ENCODE measurements at regions not wholly inside any gene's neighbourhood (a gene's known extent, or its start where the extent isn't known, plus 50 kb on each side); places are given as distances from the start of the nearest gene placed in this dataset.

DNA sequence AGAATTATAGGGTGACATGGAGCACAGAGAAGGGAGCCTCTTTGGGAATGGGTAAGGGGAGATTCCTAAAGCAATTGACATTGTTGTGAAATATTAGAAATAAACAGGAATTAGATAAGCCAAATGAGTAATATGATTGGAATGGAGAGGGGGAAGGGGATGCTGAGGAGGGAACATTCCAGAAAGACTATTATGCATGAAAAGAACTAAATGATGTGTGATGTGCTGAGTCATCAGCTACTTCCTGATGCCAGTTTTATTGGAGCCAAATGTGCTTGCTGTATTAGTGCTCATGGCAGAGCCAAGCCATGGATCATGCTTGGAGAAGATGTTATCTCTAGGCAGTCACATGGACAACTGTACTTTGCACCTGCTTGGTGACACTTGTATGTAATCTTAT is 189.0 kb upstream of the HCCS start:
- in situ Hi-C loops (cut with HindIII; ENCODE audit: low pct_unique_long_range_greater_than_20kb, low sequenced_read_pairs) (no loop called here), intact Hi-C loops (cut with micrococcal nuclease; ENCODE audit: unreplicated experiment) (no loop called here)
- ChIA-PET CTCF (no interaction called here), POLR2A (no interaction called here)
- ATAC-seq (no peak), DNase-seq (ENCODE audit: low read depth, low spot score) (no peak)
- no peak for TF ChIP-seq POLR2AphosphoS5 (IDR thresholded peaks at IDR 0.05; ENCODE audit: low read depth, low read length)
- TF ChIP-seq, protein P1, sequence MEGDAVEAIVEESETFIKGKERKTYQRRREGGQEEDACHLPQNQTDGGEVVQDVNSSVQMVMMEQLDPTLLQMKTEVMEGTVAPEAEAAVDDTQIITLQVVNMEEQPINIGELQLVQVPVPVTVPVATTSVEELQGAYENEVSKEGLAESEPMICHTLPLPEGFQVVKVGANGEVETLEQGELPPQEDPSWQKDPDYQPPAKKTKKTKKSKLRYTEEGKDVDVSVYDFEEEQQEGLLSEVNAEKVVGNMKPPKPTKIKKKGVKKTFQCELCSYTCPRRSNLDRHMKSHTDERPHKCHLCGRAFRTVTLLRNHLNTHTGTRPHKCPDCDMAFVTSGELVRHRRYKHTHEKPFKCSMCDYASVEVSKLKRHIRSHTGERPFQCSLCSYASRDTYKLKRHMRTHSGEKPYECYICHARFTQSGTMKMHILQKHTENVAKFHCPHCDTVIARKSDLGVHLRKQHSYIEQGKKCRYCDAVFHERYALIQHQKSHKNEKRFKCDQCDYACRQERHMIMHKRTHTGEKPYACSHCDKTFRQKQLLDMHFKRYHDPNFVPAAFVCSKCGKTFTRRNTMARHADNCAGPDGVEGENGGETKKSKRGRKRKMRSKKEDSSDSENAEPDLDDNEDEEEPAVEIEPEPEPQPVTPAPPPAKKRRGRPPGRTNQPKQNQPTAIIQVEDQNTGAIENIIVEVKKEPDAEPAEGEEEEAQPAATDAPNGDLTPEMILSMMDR (IDR thresholded peaks at IDR 0.05): no peak
- Histone ChIP-seq H3K4me3 (ENCODE audit: low read depth in 2 of 2, low read length in 2 of 2) (no peak overlapping the region), H3K9me3 (ENCODE audit: control insufficient read depth, insufficient read depth, low read depth, low read length) (no peaks in the 10 kb centered on the region), H3K27ac (ENCODE audit: low read length) (no peak overlapping the region), H3K36me3 (ENCODE audit: control insufficient read depth, insufficient read depth, low read length) (no peaks in the 10 kb centered on the region), H3K4me1 (ENCODE audit: control insufficient read depth, insufficient read depth, low read length) (no peaks in the 10 kb centered on the region), H3K27me3 (ENCODE audit: control insufficient read depth, insufficient read depth, low read length) (no peaks in the 10 kb centered on the region)
- BruUV-seq (replicated peaks): no TSS peak

DNA sequence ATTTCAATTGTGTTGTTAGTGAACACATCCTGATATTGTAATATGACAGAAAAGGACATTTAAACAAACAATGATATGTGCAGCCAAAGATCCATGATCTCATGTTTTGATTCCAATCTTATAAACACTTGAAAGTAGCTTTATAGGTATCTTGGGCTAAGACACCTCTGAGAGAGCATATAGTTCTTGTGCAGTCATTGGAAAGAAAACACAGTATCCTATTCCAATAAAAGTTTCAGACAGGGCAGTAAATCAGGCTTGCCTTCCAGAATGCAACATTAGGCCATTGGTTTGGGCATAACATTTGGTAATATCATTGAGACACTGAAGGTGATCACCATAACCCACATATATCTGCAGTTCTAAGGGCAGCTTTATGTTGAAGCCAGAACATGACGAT is 188.3 kb upstream of the HCCS start:
- ChIA-PET POLR2A (no interaction called here), CTCF (no interaction called here)
- intact Hi-C loops (cut with micrococcal nuclease; ENCODE audit: unreplicated experiment) (no loop called here), in situ Hi-C loops (cut with HindIII; ENCODE audit: low pct_unique_long_range_greater_than_20kb, low sequenced_read_pairs) (no loop called here)
- no peak overlapping the region for H3K4me3 ChIP-seq (ENCODE audit: low read depth in 2 of 2, low read length in 2 of 2)
- no TSS peak for BruUV-seq (replicated peaks)
- H3K27me3 ChIP-seq (ENCODE audit: control insufficient read depth, insufficient read depth, low read length): no peaks in the 10 kb centered on the region
- no peaks in the 10 kb centered on the region for H3K4me1 ChIP-seq (ENCODE audit: control insufficient read depth, insufficient read depth, low read length)
- TF ChIP-seq, protein P1 (IDR thresholded peaks at IDR 0.05): no peak
- TF ChIP-seq SIN3A (IDR thresholded peaks at IDR 0.05; ENCODE audit: borderline replicate concordance, insufficient read depth, low read depth, low read length): no peak
- no peak for TF ChIP-seq POLR2AphosphoS5 (IDR thresholded peaks at IDR 0.05; ENCODE audit: low read depth, low read length)
- no peak for TF ChIP-seq TCF7L2 (IDR thresholded peaks at IDR 0.05; ENCODE audit: low read depth, low read length)
- TF ChIP-seq, protein P2, sequence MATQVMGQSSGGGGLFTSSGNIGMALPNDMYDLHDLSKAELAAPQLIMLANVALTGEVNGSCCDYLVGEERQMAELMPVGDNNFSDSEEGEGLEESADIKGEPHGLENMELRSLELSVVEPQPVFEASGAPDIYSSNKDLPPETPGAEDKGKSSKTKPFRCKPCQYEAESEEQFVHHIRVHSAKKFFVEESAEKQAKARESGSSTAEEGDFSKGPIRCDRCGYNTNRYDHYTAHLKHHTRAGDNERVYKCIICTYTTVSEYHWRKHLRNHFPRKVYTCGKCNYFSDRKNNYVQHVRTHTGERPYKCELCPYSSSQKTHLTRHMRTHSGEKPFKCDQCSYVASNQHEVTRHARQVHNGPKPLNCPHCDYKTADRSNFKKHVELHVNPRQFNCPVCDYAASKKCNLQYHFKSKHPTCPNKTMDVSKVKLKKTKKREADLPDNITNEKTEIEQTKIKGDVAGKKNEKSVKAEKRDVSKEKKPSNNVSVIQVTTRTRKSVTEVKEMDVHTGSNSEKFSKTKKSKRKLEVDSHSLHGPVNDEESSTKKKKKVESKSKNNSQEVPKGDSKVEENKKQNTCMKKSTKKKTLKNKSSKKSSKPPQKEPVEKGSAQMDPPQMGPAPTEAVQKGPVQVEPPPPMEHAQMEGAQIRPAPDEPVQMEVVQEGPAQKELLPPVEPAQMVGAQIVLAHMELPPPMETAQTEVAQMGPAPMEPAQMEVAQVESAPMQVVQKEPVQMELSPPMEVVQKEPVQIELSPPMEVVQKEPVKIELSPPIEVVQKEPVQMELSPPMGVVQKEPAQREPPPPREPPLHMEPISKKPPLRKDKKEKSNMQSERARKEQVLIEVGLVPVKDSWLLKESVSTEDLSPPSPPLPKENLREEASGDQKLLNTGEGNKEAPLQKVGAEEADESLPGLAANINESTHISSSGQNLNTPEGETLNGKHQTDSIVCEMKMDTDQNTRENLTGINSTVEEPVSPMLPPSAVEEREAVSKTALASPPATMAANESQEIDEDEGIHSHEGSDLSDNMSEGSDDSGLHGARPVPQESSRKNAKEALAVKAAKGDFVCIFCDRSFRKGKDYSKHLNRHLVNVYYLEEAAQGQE (IDR thresholded peaks at IDR 0.05; ENCODE audit: insufficient read depth in 1 of 2, low read depth in 2 of 2, low read length in 1 of 2): no peak
- no peak for ATAC-seq
- H3K9me3 ChIP-seq (ENCODE audit: control insufficient read depth, insufficient read depth, low read depth, low read length): no peaks in the 10 kb centered on the region
- no peak overlapping the region for H3K27ac ChIP-seq (ENCODE audit: low read length)
- no peak for DNase-seq (ENCODE audit: low read depth, low spot score)
- H3K36me3 ChIP-seq (ENCODE audit: control insufficient read depth, insufficient read depth, low read length): no peaks in the 10 kb centered on the region

DNA sequence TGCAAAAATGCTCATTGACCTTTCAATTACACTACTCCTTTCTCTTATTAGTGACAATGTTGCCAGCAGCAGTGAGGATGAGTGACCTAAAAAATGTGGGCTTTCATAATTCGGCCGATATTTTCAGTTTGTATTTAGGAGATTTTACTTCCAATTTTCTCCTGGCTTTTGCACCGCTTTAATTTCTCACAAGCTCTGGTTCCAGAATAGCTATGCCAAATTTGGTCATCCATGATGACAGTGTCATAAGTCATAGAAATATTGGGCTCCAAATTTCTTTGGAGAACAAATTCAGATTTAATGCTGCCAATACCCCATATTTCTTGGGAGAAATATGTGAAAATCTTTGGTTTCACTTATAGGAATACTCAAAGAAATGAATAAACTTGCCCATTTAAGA is 187.7 kb upstream of the HCCS start:
- TF ChIP-seq, protein P1 (IDR thresholded peaks at IDR 0.05): no peak
- TF ChIP-seq, protein P2 (IDR thresholded peaks at IDR 0.05; ENCODE audit: insufficient read depth in 1 of 2, low read depth in 2 of 2, low read length in 1 of 2): no peak
- no peak for TF ChIP-seq POLR2AphosphoS5 (IDR thresholded peaks at IDR 0.05; ENCODE audit: low read depth, low read length)
- ChIA-PET CTCF (no interaction called here), POLR2A (no interaction called here)
- H3K4me3 ChIP-seq (ENCODE audit: low read depth in 2 of 2, low read length in 2 of 2): no peak overlapping the region
- DNase-seq (ENCODE audit: low read depth, low spot score): no peak
- H3K27me3 ChIP-seq (ENCODE audit: control insufficient read depth, insufficient read depth, low read length): no peaks in the 10 kb centered on the region
- BruUV-seq (replicated peaks): no TSS peak
- ATAC-seq: no peak
- intact Hi-C loops (cut with micrococcal nuclease; ENCODE audit: unreplicated experiment): no loop called here
- no peaks in the 10 kb centered on the region for H3K9me3 ChIP-seq (ENCODE audit: control insufficient read depth, insufficient read depth, low read depth, low read length)
- no peak overlapping the region for H3K27ac ChIP-seq (ENCODE audit: low read length)
- H3K36me3 ChIP-seq (ENCODE audit: control insufficient read depth, insufficient read depth, low read length): no peaks in the 10 kb centered on the region
- in situ Hi-C loops (cut with HindIII; ENCODE audit: low pct_unique_long_range_greater_than_20kb, low sequenced_read_pairs): no loop called here
- no peaks in the 10 kb centered on the region for H3K4me1 ChIP-seq (ENCODE audit: control insufficient read depth, insufficient read depth, low read length)

Measured in Panc1 (cell line).